ENCODE measurements at regions not wholly inside any gene's neighbourhood (a gene's known extent, or its start where the extent isn't known, plus 50 kb on each side); places are given as distances from the start of the nearest gene placed in this dataset.

DNA sequence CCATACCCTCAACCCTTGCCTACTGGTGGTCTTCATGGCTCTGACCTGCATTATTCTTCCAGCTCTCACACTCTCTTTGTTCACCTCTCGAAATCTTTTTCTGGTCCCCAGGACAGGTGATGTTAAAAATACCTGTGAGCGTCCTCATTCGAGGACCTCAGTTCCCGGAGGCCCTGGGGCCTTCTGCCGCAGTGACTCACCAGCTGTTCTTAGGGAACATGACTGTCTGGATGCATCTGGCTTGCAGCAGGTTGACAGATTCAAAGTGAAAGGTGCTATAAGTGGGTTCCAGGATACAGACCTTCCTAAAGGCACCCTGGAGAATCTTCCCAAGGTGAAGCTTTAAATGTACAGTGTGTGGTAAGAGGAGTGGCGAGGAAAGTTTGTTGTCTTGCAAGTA lies 210.4 kb upstream of the KCNG1 start:
- Histone ChIP-seq H3K4me2 (ENCODE audit: low read length) (no peak overlapping the region), H3K9me3 (ENCODE audit: control insufficient read depth, low read length) (no peaks in the 10 kb centered on the region), H3K9ac (no peak overlapping the region), H3K79me2 (no peaks in the 10 kb centered on the region), H3K36me3 (ENCODE audit: control insufficient read depth, insufficient read depth, low read length) (no peaks in the 10 kb centered on the region), H3K27me3 (ENCODE audit: control insufficient read depth, insufficient read depth, low read length) (no peaks in the 10 kb centered on the region), H3K27ac (no peak overlapping the region), H3K4me3 (ENCODE audit: low read depth, low read length) (no peak overlapping the region), H3K4me1 (no peaks in the 10 kb centered on the region), H2AFZ (no peak overlapping the region)
- TF ChIP-seq, protein P1, sequence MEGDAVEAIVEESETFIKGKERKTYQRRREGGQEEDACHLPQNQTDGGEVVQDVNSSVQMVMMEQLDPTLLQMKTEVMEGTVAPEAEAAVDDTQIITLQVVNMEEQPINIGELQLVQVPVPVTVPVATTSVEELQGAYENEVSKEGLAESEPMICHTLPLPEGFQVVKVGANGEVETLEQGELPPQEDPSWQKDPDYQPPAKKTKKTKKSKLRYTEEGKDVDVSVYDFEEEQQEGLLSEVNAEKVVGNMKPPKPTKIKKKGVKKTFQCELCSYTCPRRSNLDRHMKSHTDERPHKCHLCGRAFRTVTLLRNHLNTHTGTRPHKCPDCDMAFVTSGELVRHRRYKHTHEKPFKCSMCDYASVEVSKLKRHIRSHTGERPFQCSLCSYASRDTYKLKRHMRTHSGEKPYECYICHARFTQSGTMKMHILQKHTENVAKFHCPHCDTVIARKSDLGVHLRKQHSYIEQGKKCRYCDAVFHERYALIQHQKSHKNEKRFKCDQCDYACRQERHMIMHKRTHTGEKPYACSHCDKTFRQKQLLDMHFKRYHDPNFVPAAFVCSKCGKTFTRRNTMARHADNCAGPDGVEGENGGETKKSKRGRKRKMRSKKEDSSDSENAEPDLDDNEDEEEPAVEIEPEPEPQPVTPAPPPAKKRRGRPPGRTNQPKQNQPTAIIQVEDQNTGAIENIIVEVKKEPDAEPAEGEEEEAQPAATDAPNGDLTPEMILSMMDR (IDR thresholded peaks at IDR 0.05): no peak

DNA sequence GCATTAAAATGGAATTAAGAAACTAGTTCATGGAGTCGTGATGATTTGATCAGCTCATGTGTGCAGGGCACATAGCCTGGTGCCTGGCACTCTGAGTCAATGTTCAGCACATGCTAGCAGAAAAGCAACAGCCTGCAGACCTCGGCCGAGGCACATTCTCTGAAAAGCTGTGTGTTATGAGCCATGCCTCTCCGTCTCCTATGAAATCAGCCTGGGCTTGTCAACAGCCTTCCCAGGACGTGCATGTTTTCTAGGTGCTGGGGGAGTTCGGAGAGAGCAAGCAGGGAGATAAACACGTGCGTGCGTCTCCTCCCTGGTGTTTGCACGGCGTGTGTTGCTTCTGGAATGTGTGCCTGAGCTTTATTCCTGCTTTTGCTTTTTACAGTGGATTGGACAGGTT lies 207.8 kb upstream of the KCNG1 start:
- Histone ChIP-seq H3K4me2 (ENCODE audit: low read length) (no peak overlapping the region), H3K9me3 (ENCODE audit: control insufficient read depth, low read length) (no peaks in the 10 kb centered on the region), H3K79me2 (no peaks in the 10 kb centered on the region), H3K4me1 (no peaks in the 10 kb centered on the region), H2AFZ (no peak overlapping the region), H3K9ac (no peak overlapping the region), H3K27ac (no peak overlapping the region), H3K36me3 (ENCODE audit: control insufficient read depth, insufficient read depth, low read length) (no peaks in the 10 kb centered on the region), H3K27me3 (ENCODE audit: control insufficient read depth, insufficient read depth, low read length) (no peaks in the 10 kb centered on the region), H3K4me3 (ENCODE audit: low read depth, low read length) (no peak overlapping the region)
- TF ChIP-seq, protein P1 (IDR thresholded peaks at IDR 0.05): no peak

DNA sequence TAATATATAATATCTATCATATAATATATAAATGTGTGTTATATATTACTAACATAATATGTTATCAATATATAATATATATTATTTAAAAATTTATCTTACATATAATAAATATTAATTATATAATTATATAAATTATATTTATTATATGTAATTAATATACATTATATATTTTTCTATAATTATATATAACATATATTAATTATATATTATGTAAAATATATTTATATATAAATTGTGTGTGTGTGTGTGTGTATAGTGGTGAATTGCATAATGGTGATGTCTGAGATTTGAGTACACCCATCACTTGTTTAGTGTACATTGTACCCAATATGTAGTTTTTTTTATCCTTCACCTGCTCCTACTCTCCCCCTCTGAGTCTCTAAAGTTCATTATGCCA lies 205.9 kb upstream of the KCNG1 start:
- H3K4me3 ChIP-seq (ENCODE audit: low read depth, low read length): no peak overlapping the region
- no peaks in the 10 kb centered on the region for H3K27me3 ChIP-seq (ENCODE audit: control insufficient read depth, insufficient read depth, low read length)
- H3K4me2 ChIP-seq (ENCODE audit: low read length): no peak overlapping the region
- H3K79me2 ChIP-seq: no peaks in the 10 kb centered on the region
- H3K4me1 ChIP-seq: no peaks in the 10 kb centered on the region
- H3K36me3 ChIP-seq (ENCODE audit: control insufficient read depth, insufficient read depth, low read length): no peaks in the 10 kb centered on the region
- H3K9ac ChIP-seq: no peak overlapping the region
- H3K27ac ChIP-seq: no peak overlapping the region
- TF ChIP-seq, protein P1 (IDR thresholded peaks at IDR 0.05): no peak
- H3K9me3 ChIP-seq (ENCODE audit: control insufficient read depth, low read length): no peaks in the 10 kb centered on the region
- no peak overlapping the region for H2AFZ ChIP-seq

DNA sequence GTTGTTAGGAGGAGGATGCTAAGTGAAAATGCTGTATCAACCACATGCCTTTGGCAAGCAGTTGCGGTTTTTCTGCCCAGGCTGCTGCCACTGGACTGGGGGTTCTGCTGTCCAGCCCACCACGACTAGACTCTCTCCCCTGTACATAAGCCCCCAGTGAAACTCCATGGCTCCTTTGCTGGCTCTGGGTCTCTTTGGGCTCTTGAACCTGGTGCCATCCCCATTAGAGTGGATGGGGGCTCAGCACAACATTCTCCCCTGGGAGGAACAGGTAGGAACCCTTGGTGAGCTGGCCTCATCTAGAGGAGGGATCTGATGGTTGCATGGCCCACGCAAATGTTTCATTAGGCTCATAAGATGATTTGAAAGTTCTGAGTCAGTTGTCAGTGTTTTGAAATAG lies 204.8 kb upstream of the KCNG1 start:
- TF ChIP-seq, protein P1 (IDR thresholded peaks at IDR 0.05): no peak
- H3K4me2 ChIP-seq (ENCODE audit: low read length): no peak overlapping the region
- no peaks in the 10 kb centered on the region for H3K27me3 ChIP-seq (ENCODE audit: control insufficient read depth, insufficient read depth, low read length)
- H3K27ac ChIP-seq: no peak overlapping the region
- H3K9me3 ChIP-seq (ENCODE audit: control insufficient read depth, low read length): no peaks in the 10 kb centered on the region
- no peaks in the 10 kb centered on the region for H3K79me2 ChIP-seq
- no peak overlapping the region for H3K4me3 ChIP-seq (ENCODE audit: low read depth, low read length)
- no peaks in the 10 kb centered on the region for H3K4me1 ChIP-seq
- no peak overlapping the region for H3K9ac ChIP-seq
- H3K36me3 ChIP-seq (ENCODE audit: control insufficient read depth, insufficient read depth, low read length): no peaks in the 10 kb centered on the region
- no peak overlapping the region for H2AFZ ChIP-seq

DNA sequence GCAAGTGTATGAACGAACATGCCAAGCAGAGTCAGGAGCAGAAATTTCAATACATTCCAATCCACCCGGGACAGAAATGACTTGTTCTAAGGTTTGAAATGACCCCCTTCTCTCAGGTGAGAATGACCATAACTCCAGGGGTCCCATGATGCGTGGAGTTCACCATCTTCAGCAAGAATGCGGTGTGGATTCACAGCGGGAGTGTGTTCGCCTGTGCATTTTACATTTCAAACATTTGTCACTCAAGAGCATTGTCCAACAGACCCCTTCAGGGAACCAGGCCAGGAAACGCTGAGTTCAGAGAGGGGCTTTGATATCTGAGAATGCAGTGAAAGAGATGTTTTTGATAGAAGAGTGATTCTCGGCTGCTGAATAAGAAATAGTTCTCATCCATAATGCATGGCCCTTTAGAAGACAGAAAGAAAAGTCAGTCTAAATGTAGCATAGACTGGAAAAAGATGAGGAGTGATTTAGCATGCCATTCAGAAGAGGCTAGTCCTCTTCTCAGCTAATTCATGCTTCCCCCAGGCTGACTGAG lies 200.3 kb upstream of the KCNG1 start:
- Histone ChIP-seq H3K4me2 (ENCODE audit: low read length) (no peak overlapping the region), H3K4me3 (ENCODE audit: low read depth, low read length) (no peak overlapping the region)

More for the DNA sequence above, 200.3 kb upstream of the KCNG1 start:
- H3K79me2 ChIP-seq: no peaks in the 10 kb centered on the region
- TF ChIP-seq, protein P1 (IDR thresholded peaks at IDR 0.05): no peak
- no peak overlapping the region for H2AFZ ChIP-seq
- H3K27ac ChIP-seq: no peak overlapping the region
- H3K36me3 ChIP-seq (ENCODE audit: control insufficient read depth, insufficient read depth, low read length): no peaks in the 10 kb centered on the region
- H3K9ac ChIP-seq: no peak overlapping the region
- H3K9me3 ChIP-seq (ENCODE audit: control insufficient read depth, low read length): no peaks in the 10 kb centered on the region
- H3K4me1 ChIP-seq: no peaks in the 10 kb centered on the region
- no peaks in the 10 kb centered on the region for H3K27me3 ChIP-seq (ENCODE audit: control insufficient read depth, insufficient read depth, low read length)

Measured in parathyroid adenoma (tissue), 2 donors.